ENCODE measurements at regions not wholly inside any gene's neighbourhood (a gene's known extent, or its start where the extent isn't known, plus 50 kb on each side); places are given as distances from the start of the nearest gene placed in this dataset.
"Not testable (repeated sequence)": the region's sequence is repeated elsewhere in the genome, so short reads cannot be mapped to it uniquely, and the experiment has no call there.

- no peak for DNase-seq (ENCODE audit: low read depth in 2 of 2)
Observed at GRCh38 chr14:81584495-81584894, 50.8 kb upstream of the SEL1L start.

DNA sequence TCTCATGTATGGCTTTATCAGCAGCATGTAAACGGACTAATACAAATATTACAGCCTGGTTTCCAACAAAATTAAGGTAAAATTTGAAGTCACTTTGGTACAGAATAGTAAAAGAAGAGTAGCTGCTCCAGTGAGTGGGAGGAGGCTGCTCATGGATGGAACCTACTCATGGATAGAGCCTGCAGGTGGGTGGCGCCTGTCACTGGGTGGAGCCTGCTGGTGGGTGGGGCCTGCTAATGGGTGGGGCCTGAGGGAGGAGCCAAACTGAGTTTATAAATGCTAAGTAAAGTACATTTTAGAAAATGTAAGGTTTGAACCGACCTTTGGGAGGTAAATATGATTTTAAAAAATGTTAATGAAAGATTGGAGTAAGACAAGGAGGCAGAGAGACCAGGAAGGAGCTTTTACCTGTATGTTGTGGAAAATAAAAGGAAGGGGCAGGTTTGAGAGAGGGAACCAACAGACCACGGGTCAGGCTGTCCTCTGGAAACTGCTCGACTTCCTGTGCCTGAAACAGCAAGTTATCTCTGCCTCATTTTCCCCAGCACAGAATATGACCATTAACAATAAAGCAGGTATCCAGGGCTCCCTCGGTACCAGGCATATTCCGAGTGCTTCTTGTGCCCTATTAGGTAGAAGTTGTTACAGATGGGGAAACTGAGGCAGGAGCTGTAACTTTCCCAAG, 55.9 kb upstream of the SEL1L start:
- DNase-seq (ENCODE audit: low read depth in 2 of 2): no peak

DNA sequence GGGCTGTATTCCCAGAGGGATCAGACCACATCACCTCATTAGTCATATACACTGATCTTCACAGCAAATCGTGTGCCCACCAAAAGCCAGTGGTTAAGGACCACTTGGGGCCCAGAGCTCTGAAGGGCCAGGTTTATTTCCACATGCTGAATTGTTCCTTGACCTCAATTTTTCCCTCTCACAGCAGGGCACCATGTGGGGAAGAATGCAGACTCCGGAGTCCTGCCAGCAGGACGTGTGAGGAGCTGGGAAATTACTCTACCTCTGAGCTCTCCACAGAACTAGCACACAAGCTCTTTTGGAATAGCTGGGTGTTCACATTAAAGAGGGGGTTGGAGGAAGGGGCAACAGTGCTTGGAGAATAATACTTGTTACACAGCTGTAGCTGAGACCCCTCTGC, 57.6 kb upstream of the SEL1L start:
- DNase-seq (ENCODE audit: low read depth in 2 of 2): no peak

DNA sequence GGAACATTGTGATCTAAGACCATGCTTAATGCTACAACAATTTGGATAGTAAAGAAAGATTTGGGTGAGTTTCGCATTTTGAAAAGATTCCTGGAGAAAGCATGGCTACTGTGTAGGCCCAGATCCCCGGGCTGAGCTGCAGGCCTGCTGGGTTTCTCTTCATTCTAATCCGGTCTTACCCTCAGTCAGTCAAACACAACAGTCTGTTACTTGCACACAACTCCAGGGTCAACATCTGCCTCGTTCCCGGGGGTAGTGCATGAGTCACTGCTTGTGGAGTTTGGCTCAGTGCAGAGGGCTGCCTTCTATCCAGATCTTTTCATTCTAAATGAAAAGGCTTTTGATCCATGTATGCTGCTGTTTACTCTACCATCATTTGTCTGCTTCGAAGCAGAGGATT, 60.4 kb upstream of the SEL1L start:
- no peak for DNase-seq (ENCODE audit: low read depth in 2 of 2)

DNA sequence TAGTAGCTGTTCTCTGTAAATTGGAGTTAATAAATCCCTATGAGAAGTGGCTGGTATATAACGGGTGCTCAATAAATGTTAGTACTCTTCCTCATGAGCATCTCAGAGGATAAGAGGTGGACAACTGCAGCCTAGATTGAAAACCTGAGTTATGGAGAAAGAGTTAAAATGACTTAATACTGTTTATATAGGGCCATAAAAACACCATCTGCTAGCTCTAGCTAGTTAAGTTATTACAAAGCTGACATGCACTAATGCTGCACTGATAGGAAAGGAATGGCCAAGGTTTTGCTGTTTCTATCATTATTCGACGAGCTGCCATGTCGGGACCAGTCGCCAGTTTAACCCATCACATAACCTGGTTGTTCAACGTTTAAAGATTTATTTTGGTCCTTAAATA, 72.0 kb upstream of the SEL1L start:
- no peak for DNase-seq (ENCODE audit: low read depth in 2 of 2)

GRCh38 chr14:81613341-81614045, 79.8 kb upstream of the SEL1L start:
- DNase-seq (ENCODE audit: low read depth in 2 of 2): no peak

- DNase-seq (ENCODE audit: low read depth in 2 of 2): not testable (repeated sequence)
Observed at GRCh38 chr14:81614302-81614701, 80.6 kb upstream of the SEL1L start.

DNA sequence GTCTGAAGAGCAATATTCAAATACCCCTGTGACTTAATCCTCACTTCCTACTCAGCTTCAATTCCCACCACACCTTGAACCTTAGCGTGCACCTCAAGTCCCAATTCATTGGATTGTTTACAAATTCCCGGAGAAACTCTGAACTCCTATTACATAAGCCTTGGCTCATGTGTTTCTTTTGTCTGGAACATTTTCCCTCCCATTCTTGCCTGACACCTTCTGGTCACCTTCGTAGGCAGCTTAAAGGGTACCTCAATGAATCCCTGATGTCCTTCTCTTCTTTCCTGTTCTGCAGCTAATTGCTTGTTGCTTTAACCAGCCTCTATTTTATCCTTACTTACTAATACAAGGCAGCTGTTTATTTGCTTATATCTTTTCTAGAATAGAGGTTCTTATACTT, 85.0 kb upstream of the SEL1L start:
- no peak for DNase-seq (ENCODE audit: low read depth in 2 of 2)

- no peak for DNase-seq (ENCODE audit: low read depth in 2 of 2)
Observed at GRCh38 chr14:81619816-81620215, 86.2 kb upstream of the SEL1L start.

DNA sequence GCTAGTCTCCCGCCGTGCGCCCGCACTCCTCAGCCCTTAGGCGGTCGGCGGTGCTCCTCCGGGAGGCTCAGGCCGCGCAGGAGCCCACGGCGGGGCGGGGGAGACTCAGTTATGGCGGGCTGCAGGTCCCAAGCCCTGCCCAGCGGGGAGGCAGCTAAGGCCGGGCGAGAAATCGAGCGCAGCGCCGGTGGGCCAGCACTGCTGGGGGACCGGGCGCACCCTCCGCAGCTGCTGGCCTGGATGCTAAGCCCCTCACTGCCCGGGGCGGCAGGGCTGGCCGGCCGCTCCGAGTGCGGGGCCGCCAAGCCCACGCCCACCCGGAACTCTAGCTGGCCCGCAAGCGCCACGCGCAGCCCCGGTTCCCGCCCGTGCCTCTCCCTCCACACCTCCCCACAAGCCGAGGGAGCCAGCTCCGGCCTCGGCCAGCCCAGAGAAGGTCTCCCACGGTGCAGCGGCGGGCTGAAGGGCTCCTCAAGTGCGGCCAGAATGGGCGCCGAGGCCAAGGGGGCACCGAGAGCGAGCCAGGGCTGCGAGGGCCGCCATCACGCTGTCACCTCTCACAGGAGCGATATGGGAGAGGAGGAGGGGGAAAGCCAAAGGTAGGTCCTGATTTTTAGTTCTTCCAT, 90.2 kb upstream of the SEL1L start:
- not testable (repeated sequence) for DNase-seq (ENCODE audit: low read depth in 2 of 2)

DNA sequence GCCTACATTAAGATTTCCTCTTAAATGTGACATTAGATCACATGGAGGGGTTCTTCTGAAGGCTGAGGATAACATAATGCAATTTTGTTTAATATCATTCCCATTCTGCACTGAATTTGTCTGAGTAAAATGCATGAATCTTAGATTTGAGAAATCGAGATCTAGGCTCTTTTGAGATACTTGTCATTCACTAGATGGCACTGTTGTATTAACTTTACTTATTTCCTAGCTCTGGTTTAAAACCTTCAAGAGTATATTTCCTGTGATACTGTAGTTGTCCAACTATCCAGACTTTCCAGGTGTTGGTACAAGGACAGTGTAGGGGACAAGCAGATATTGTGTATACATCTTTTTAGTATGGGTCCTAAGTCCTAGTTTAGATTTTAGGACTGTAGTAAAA, 91.7 kb upstream of the SEL1L start:
- DNase-seq (ENCODE audit: low read depth in 2 of 2): no peak

DNA sequence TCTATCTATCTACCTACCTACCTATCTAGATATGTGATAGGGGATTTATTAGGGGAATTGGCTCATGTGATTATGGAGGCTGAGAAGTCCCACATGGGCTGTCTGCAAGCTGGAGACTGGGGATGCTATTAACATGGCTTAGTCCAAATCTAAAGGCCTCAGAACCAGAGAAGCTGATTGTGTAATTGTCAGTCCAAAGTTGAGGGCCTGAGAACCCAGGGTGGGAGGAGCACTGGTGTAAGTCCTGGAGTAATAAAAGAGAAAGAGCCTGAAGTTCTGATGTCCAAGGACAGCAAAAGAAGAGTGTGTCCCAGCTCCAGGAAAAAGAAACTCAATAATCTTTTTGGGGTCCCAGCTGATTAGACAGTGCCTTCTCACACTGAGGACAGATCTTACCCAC, 98.5 kb upstream of the SEL1L start:
- DNase-seq (ENCODE audit: low read depth in 2 of 2): no peak

DNA sequence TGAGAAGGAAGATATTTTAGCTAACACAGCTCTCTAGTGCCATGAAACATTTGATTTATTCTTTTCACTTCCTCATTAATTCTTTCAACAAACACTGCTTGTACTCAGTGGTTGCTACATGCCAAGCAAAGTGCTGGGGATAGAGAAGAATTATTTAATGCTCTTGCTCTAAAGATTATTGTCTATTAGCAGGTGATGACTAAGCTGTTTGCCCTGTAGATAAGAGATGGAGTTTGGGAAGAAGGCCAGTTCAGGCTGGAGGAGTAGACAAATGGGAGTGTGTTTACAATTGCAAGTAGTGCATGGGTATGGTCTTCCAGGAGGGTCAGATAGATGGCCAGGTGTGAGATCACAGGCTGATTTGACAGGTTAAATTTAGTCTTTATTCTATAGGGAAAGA, 99.8 kb upstream of the SEL1L start:
- no peak for DNase-seq (ENCODE audit: low read depth in 2 of 2)

DNA sequence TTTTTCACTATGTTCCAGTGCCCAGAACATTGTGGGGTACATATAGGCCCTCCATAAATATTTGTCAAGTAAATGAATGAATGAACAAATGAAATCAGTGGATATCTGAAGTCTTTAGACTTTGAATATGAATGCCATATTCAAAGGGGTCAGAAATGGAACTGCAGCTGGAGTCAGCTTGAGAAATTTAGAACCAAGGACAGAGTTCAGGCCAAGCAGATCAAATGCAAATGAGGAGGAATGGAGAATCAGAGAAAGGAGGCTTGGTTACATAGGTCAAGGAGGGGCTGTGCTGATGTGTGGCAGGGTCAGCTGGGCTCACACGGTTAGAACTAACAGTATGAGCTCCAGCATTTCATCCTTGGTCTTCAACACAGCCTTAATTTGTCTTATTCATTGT, 104.0 kb upstream of the SEL1L start:
- DNase-seq (ENCODE audit: low read depth in 2 of 2): no peak

DNA sequence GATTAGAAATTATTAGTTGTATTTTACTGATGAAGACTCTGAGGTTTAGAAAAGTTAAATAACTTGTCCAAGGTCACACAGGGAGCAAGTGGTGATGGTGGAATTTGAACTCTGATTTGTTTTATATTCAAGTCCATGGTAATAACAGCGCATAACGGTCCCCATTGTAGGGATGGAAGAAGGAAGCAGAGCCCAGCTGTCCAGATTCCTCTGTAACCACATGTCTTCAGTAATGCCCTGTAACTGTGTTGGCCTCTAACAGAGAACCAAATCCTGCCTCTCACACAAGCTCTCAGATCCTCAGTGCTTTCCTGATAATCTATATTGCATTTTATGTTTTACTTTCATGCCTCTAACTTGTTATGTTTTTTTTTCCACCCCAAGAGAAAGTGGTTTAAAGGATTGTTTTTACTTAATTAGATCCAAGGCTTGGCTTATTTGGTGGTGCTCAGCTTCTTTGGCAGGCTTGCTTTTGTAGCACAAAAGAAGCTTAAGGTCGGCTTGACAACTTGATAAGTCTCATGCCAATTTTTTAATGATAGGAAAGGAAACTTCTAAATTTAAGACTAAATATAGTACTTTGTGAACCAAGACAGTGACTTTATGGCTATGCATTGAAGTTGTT, 105.1 kb upstream of the SEL1L start:
- no peak for DNase-seq (ENCODE audit: low read depth in 2 of 2)

GRCh38 chr14:81653626-81654025, 120.0 kb upstream of the SEL1L start:
- DNase-seq (ENCODE audit: low read depth in 2 of 2): no peak

- DNase-seq (ENCODE audit: low read depth in 2 of 2): no peak
Observed at GRCh38 chr14:81655423-81656314, 122.0 kb upstream of the SEL1L start.

DNA sequence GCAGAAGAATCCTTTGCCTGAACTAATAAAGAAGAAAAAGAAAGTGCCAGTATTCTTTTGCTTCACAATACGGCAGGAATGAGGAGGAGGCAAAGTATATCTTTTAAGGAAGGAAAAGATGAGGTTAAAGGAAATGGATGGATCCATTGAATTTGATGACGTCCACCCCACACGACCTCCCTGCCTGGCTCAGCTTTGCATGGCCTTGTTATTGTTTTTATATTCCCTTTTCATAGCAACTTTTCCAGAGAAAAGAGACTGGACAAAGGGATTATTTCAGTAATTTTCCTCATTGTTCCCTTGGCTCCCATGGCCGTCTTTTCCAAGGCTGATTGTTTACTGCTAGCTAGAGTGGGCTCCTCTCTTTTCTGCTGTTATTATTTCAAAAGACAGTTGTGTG, 123.2 kb upstream of the SEL1L start:
- no peak for DNase-seq (ENCODE audit: low read depth in 2 of 2)

DNA sequence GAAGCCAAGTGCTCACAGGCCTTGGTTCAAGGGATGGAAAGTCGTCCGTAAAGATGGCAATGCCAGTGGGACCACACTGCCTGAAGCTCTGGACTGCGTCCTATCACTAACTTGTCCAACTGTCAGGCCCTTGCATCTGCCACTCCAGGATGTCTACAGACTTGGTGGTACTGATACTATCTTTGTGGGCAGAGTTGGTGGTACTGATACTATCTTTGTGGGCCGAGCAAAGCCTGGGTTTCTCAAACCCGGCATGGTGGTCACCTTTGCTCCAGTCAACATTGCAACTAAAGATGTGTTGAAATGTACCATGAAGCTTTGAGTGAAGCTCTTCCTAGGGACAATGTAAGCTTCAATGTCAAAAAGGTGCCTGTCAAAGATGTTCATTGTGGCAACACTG, 128.4 kb upstream of the SEL1L start:
- DNase-seq (ENCODE audit: low read depth in 2 of 2): no peak

- DNase-seq (ENCODE audit: low read depth in 2 of 2): no peak
Observed at GRCh38 chr14:81662570-81663197, 129.0 kb upstream of the SEL1L start.

DNA sequence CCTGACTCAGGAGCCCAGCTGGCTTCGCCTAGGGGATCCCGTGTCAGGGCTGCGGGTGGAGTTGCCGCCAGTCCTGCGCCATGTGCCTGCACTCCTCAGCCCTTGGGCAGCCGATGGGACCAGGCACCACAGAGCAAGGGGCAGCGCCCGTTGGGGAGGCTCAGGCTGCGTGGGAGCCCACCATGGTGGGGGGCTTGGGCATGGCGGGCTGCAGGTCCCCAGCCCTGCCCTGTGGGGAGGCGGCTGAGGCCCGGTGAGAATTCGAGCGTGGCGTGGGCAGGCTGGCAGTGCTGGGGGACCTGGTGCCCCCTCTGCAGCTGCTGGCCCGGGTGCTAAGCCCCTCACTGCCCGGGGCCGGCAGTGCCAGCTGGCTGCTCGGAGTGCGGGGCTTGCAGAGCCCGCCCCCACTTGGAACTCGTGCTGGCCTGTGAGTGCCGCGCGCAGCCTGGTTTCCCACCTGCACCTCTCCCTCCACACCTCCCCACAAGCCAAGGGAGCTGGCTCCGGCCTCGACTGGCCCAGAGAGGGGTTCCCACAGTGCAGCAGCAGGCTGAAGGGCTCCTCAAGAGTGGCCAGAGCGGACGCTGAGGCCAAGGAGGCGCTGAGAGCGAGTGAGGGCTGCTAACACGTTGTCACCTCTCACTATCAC, 135.1 kb upstream of the SEL1L start:
- DNase-seq (ENCODE audit: low read depth in 2 of 2): no peak

Data from stimulated activated CD4-positive, alpha-beta T cell treated with anti-CD3 and anti-CD28 coated beads, Interleukin-1b, Interleukin-23, amount 100 ng/mL, for 4 hours (primary cell).